Thoracic aorta (tissue), 2 donors: ENCODE measurements at regions not wholly inside any gene's neighbourhood (a gene's known extent, or its start where the extent isn't known, plus 50 kb on each side); places are given as distances from the start of the nearest gene placed in this dataset.
A peak's percentile ranks its signal among the peaks of the same experiment; 100 is the strongest.

Source experiments
- ATAC-seq: fragments of 150-250 bp; one replicate; pipeline ENCODE4 v1.8.0; 2017; ENCODE audit warnings: low read depth; ENCODE audit not compliant: insufficient number of reproducible peaks, low FRiP score
- DNase-seq: peaks from one replicate; pipeline ENCODE4 v3.0.0-alpha.2; 2020; ENCODE audit warnings: low spot score
- H3K27ac ChIP-seq, 2 donors: fragments of 200-600 bp; sonication (generic); 1 replicate in 1 of 2; 2 replicates in 1 of 2; pipeline ENCODE4 v1.5.1; 2016; ENCODE audit warnings: mild to moderate bottlenecking in 2 of 2, moderate library complexity in 2 of 2
- H3K27me3 ChIP-seq: fragments of 200-600 bp; sonication (generic); replicated peaks from 2 replicates; pipeline ENCODE4 v1.6.0; 2016; ENCODE audit warnings: mild to moderate bottlenecking; ENCODE audit not compliant: insufficient read depth
- H3K36me3 ChIP-seq: fragments of 200-600 bp; sonication (generic); one replicate; pipeline ENCODE4 v1.5.1; 2016
- H3K4me1 ChIP-seq, 2 donors: fragments of 200-600 bp; sonication (generic); 1 replicate in 1 of 2; 2 replicates in 1 of 2; pipeline versions ENCODE4 v1.5.1 to v1.6.0; 2016; ENCODE audit warnings: low read depth in 2 of 2, mild to moderate bottlenecking in 1 of 2; ENCODE audit not compliant: control insufficient read depth in 1 of 2
- H3K4me3 ChIP-seq: fragments of 200-600 bp; sonication (generic); 2 replicates; pipeline ENCODE4 v1.5.1; 2016; ENCODE audit warnings: mild to moderate bottlenecking
- H3K9me3 ChIP-seq: fragments of 200-600 bp; sonication (generic); 2 replicates; pipeline ENCODE4 v1.5.1; 2016
- CTCF ChIP-seq: fragments of 200-600 bp; sonication (generic); IDR thresholded peaks from one replicate; pipeline ENCODE4 v1.5.1; 2019; ENCODE audit warnings: antibody characterized with exemption

GRCh38 chr10:43867113-43867512 is 218.4 kb upstream of the ZNF32 start:
- Histone ChIP-seq H3K27me3 (no peaks in the 10 kb centered on the region), H3K36me3 (no peaks in the 10 kb centered on the region), H3K4me1 (peaks cover 27 to 47% of the 10 kb centered on the region in 2 donors), H3K27ac (no peak overlapping the region), H3K9me3 (no peaks in the 10 kb centered on the region), H3K4me3 (no peak overlapping the region)
- no peak for ATAC-seq
- no peak for TF ChIP-seq CTCF
- DNase-seq: no peak

- H3K4me1 ChIP-seq: peaks cover 27 to 51% of the 10 kb centered on the region in 2 donors
- no peak for TF ChIP-seq CTCF
- DNase-seq: no peak
- H3K36me3 ChIP-seq: no peaks in the 10 kb centered on the region
- H3K9me3 ChIP-seq: no peaks in the 10 kb centered on the region
- H3K27ac ChIP-seq: no peak overlapping the region
- H3K27me3 ChIP-seq: no peaks in the 10 kb centered on the region
- no peak overlapping the region for H3K4me3 ChIP-seq
- ATAC-seq: no peak
These were observed 218.0 kb upstream of the ZNF32 start for GRCh38 chr10:43866712-43867111.

DNA sequence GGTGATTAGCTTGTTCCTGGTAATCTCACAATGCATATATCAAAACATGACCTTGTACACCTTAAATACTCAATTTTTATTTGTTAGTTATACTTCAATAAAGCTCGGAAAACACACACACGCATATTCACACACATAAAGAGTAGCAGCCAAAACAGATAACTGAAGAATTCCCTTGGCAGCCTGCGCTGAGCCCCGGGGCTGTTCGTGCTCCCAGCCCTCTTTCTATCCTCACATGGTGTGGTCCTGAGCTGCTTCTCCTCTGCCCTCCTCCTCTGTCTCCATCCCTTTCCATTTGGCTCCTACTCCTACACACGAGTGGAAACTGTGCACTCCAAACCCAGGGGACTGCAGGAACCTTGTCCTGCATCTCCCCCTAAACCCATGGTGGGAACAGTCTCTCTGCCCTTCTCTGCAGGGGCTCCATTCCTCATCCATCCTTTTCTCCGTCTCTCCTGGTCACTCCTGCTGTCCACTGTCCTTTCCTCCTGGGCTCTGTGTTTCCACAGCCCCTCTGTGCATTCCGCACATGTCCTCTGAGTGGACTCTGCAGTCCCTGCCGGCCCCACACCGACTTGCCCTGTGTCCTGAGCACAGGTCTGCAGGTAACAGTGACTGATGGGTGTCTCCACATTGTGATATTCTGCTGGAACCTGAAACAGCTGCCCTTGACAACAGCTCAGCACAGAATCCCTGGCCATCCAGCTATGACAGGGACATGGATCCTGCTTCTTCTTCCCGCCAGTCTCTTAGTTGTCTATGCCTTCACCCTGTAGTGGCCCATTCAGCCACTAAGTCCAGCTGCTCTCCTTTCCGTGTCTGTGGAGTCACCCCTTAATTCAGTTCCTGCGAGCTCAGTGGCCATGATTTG is 216.8 kb upstream of the ZNF32 start:
- TF ChIP-seq CTCF: no peak
- H3K27me3 ChIP-seq: no peaks in the 10 kb centered on the region
- H3K36me3 ChIP-seq: no peaks in the 10 kb centered on the region
- ATAC-seq: no peak
- H3K9me3 ChIP-seq: no peaks in the 10 kb centered on the region
- H3K4me1 ChIP-seq: peaks cover 27 to 51% of the 10 kb centered on the region in 2 donors
- DNase-seq: no peak
- H3K4me3 ChIP-seq: no peak overlapping the region
- H3K27ac ChIP-seq: no peak overlapping the region

DNA sequence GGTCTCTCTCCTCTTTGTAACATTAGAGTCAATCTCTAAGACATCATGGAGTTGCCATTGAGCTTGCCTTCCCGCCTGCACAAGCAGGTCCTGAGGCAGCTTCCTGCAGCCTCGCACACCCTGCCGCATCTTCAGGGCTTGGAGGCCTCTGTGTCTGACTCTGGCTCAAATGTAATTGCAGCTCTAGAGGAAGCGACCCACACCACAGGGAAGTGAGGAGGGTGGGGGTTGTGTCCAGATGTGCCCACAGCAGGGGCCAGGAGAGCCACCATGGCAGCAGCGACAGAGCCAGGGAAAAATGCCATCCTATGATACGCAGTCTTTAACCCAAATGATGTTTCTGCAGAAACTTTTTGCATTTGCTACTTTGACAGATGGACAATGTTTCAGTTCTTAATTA is 216.0 kb upstream of the ZNF32 start:
- no peaks in the 10 kb centered on the region for H3K36me3 ChIP-seq
- no peak for DNase-seq
- ATAC-seq: no peak
- H3K27me3 ChIP-seq: no peaks in the 10 kb centered on the region
- peak overlapping the region; percentile 73 to 89 for H3K27ac ChIP-seq
- H3K4me1 ChIP-seq: peaks cover 27 to 51% of the 10 kb centered on the region in 2 donors
- no peaks in the 10 kb centered on the region for H3K9me3 ChIP-seq
- no peak overlapping the region for H3K4me3 ChIP-seq
- no peak for TF ChIP-seq CTCF

DNA sequence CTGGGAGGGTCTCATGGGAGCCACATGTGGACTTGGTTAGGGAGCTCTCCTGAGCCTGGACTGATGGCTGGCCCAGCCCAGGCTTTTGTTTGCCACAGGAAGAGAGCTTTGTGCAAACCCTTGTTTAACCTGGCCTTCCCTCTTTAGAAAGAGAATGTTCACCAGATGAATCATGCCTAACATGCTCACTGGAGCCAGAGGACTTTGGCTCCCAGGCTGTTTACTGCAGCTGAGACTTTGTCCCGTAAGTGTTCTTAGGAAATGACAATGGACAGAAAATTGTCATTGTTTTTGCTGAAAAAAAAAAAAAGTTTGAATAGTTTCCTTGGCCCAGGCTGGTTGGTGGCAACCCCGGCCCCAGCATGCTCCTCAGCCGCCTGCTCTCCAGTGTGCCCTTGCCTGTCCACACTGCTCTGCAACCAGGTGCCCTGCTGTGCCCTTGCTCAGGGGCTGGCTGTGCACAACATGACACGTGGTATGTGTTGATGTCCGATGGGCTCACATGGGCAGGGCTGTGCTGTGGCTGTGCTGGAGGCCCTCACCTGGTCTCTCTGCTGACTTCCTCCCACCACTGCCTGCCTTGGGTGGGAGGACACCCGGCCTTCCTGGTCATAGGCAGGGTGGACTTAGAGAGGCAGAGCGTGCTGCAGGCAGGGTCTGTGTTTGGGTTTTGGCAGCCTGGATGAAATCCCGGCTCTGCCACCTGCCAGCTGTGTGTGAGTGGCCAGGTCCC is 215.3 kb upstream of the ZNF32 start:
- ATAC-seq (peak; percentile 80), DNase-seq (no peak)
- Histone ChIP-seq H3K36me3 (no peaks in the 10 kb centered on the region), H3K4me1 (peaks cover 27 to 51% of the 10 kb centered on the region in 2 donors), H3K4me3 (no peak overlapping the region), H3K9me3 (no peaks in the 10 kb centered on the region), H3K27ac (peak overlapping the region; percentile 86 to 89), H3K27me3 (no peaks in the 10 kb centered on the region)
- TF ChIP-seq CTCF: no peak
